Hematopoietic multipotent progenitor cell treated with erythropoietin and hydrocortisone succinate and interleukin-3 and kit ligand, for 8 days (in vitro differentiated cells): ENCODE measurements at regions not wholly inside any gene's neighbourhood (a gene's known extent, or its start where the extent isn't known, plus 50 kb on each side); places are given as distances from the start of the nearest gene placed in this dataset.
"Not testable (repeated sequence)": the region's sequence is repeated elsewhere in the genome, so short reads cannot be mapped to it uniquely, and the experiment has no call there.

Experiments
- DNase-seq: peaks from one replicate; pipeline ENCODE4 v3.0.0-alpha.2; 2015

- DNase-seq: not testable (repeated sequence)
These were observed 676.6 kb upstream of the AMELY start for GRCh38 chrY:7588176-7588575.

GRCh38 chrY:7562541-7562940 is 651.0 kb upstream of the AMELY start:
- no peak for DNase-seq

- no peak for DNase-seq
These were observed 646.1 kb upstream of the AMELY start for GRCh38 chrY:7557675-7558074.

DNA sequence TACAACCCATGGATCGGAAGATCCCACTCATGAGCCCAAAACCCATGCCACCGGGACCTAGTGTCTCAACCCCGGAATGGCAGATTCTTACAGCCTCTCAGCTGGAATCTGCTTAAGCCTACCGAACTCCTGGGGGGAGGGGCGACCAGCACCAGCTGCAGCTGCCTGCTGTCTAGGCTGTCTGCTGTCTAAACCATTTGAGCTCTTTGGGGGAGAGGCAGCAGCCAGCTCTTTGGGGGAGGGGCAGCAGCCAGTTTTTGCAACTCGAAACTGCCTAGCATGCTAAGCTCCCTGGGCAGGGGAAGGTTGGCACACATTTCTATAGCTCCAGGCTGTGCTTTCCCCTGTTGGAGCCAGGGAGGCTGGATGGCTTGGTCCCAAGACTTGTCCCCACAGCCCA is 643.5 kb upstream of the AMELY start:
- DNase-seq: no peak

DNA sequence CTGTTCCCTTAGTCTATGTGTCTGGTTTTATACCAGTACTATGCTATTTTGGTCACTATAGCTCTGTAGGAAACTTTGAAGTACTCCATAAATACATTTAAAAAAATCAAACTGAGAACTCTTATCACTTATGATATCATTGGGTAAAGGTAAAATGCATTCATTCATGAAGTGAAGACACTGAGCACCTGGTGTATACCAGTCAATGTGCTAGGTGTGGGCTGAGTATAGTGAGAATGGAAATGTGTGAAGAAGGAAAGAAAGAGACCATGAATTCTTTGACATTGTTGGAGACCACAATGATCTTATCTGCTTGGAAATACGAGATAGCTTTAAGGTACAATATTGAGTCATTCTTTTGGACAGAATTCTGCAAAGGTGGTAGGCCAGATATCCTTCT is 633.5 kb upstream of the AMELY start:
- DNase-seq: no peak

DNA sequence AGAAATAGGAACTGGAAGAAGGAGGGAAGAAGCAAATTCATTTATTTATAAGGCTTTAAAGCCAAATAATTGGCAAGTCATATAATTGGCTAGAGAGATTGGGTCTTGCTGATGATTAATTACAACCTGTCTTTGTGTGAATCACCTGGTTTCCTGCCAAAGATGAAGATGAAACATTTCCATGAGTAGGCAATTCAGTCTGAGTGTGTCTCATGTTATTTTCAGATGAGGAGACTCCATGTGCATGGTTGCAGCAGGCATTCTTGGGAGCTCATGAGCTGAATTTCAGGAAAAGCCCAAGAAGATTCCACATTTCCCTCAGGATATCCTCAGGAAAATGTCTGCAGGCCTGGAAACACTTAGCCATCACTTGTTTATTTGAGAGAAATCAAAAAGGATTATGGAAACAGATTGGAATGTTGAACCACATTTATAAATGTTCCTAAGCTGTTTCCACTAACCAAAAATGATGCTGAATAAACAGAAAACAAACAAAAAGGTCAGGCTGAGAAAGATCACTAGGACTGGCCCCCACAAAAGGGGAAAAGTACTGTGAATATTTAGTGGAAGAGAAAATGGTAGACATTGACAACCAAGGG is 632.7 kb upstream of the AMELY start:
- DNase-seq: no peak

GRCh38 chrY:7543506-7543905 is 632.0 kb upstream of the AMELY start:
- DNase-seq: no peak

GRCh38 chrY:7542256-7542858 is 630.8 kb upstream of the AMELY start:
- DNase-seq: no peak

DNA sequence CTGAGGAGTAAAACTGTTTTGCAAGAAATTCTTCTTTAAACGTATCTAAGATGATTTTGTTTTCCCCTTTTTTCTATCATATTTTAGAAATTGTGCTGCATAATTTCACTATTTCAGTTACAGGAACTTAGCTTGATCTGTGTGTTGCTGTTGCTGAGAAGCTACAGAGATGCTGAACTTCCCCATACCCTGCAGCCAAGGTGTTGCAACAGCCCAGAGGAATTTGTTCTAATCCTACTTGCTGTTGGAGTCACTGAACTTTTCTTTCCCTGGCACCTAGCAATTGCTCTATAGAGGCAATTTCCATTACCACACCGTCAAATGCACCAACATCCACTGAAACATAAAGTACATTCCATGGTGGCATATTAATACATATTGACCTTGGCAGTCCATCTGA is 617.8 kb upstream of the AMELY start:
- no peak for DNase-seq

DNA sequence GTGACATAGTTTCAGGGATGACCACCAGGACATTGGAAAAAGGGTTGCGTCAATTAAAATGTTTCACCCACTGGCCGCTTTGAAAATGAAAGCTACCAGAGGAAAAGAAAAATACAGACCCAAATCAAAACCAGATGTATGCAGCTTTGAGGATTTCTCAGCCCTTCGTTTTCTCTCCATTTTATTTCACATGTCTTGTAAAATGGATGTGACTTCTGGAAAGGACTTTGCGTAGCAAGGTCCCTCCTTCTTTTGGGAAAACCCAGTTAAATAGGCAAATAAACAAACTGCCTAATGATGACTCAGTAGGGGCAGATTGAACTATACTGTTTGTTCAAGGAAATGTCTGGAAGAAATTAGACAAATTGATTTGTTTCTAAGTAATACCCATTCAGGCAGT is 616.0 kb upstream of the AMELY start:
- DNase-seq: not testable (repeated sequence)

DNA sequence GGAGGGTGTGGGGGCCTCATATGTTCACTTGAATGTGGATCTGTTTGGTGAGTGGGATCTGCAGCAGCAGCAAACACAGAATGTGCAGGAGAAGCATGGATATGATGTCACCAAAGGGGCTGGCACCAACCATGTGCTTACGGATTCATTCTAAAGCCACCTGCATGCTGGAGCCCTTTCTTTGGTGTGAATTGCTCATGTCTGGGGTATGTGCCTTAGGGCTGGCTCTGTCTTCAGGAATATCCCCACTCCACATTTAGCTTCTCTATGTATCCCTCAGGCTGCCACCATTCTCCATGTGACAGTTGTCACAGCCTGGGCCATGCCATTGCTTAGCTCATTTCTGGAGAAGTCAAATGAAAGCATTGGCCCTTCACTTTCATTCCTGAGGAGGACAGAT is 606.8 kb upstream of the AMELY start:
- DNase-seq: no peak

GRCh38 chrY:7516268-7516667 is 604.7 kb upstream of the AMELY start:
- no peak for DNase-seq

DNA sequence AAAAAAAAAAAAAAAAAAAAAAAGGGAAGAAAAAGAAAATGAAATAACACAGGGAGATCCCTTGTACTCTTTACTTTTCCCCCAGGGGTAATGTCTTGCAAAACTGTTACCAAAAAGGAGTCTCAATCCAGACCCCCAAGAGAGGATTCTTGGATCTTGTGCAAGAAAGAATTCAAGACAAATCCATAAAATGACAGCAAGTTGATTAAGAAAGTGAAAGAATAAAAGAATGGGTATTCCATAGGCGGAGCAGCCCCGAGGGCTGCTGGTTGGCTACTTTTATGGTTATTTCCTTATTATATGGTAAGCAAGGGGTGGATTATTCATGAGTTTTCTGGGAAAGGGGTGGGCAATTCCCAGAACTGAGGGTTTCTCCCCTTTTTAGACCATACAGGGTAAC is 604.3 kb upstream of the AMELY start:
- no peak for DNase-seq

DNA sequence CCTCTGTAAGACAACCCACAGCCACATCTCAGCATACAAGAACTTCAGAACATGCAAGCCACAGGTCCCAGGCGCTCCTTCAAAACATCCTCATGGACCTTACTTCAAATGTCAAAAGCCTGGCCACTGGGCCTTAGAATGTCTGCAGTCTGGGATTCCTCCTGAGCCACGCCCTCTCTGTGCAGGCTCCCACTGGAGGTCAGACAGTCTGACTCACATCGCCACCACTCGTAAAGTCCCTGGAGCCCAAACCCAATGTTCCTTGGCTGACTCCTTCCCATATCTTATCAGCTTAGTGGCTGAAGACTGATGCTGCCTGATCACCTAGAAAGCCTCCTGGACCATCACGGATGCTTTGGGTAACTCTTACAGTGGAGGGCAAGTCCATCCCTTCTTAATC is 591.3 kb upstream of the AMELY start:
- no peak for DNase-seq

DNA sequence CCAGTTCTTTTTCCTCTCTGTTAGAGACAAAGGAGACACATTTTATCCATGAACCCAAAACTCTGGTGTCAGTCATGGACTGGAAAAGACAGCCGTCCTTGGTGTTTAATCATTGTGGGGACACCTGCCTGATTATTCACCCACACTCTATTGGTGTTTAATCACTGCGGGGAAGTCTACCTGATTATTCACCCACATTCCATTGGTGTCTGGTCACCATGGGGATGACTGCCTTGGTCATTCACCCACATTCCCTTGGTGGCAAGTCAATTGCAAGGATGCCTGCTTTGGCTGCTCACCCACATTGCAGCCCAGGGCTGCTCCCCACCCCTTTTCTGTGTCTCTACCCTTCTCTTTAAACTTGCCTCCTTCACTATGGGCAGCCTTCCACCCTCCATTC is 589.7 kb upstream of the AMELY start:
- no peak for DNase-seq

DNA sequence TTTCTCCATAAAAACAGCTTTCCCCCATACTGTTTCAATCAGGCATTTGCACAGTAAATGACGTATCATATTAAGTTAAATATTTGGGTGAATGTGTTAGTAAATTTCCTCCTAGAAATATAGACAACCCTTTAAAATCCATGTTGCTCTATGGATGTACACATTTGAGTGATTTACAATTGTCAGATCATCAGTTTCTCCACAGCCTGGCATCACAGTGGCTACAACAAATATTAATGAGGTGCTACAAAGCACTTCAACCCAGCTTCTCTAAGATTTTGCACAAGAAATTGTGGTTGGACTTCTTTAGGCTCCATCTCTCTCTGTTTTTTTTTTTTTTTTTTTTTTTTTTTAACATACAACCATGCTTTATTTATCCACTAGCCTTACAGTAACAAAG is 584.4 kb upstream of the AMELY start:
- no peak for DNase-seq

- not testable (repeated sequence) for DNase-seq
These were observed 573.1 kb upstream of the AMELY start for GRCh38 chrY:7484455-7485285.

GRCh38 chrY:7471976-7472375 is 560.4 kb upstream of the AMELY start:
- no peak for DNase-seq

DNA sequence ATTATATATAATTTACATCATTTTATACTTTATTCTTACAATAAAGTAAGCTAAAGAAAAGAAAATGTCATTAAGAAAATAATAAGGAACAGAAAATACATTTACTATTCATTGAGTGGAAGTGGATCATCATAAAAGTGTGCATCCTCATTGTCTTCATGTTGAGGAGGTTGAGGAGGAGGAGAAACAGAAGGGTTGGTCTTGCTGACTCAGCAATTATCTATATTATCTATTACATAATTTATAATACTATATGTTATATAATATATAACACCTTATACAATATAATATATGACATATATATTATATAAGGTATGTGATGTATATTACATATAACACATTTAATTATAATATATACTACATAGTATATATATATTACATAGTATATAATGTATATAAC is 558.5 kb upstream of the AMELY start:
- DNase-seq: no peak

DNA sequence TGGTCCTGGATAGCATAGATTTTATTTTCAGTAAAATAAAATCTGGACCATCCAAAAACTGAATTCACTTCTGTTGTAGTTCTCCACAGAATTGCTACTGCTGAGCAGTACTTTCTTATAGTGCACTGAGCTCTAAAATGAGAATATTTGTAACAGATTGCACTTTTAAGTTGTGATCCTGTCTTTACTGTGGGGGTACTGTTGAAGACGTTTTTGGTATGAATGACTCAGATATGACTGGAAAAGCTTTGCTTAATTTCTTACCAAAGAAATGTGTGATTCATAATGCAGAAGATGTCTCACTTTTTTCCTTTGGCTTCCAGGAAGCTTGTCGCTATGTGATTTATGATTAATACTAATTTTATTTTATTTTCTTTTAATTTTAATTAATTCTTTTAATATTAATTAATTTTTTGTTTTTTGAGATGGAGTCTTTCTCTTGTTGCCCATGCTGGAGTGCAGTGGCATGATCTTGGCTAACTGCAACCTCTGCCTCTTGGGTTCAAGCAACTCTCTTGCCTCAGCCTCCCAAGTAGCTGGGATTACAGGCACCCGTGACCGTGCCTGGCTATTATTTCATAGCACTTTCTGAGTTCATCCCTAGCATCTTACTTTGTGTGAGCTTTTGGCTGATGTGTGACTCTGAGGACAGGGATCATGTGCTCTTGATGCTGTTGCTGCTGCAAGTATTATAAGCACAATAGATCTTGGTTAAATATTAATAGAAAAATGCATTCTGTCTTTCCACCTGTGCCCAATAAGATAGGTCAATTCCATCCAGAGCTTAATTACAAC is 557.6 kb upstream of the AMELY start:
- no peak for DNase-seq

GRCh38 chrY:7467796-7468520 is 556.4 kb upstream of the AMELY start:
- no peak for DNase-seq

GRCh38 chrY:7465185-7465621 is 553.7 kb upstream of the AMELY start:
- DNase-seq: no peak

DNA sequence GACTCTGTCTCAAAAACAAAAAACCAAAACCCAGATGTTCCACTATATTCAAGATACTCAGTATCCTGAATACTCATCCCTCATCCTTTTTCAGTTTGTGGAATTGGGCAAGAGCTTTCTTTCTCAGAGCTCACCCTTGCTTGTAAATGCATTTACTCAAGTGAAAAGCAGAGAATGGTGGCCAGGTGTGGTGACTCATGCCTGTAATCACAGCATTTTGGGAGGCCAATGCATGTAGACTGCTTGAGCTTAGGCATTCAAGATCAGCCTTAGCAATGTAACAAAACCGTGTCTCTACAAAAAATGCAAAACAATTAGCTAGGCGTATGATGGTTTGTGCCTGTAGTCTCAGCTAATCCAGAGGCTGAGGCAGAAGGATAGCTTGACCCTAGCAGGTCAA is 553.2 kb upstream of the AMELY start:
- DNase-seq: no peak
